Neutrophil (primary cell): ENCODE measurements at regions not wholly inside any gene's neighbourhood (a gene's known extent, or its start where the extent isn't known, plus 50 kb on each side); places are given as distances from the start of the nearest gene placed in this dataset.
"Not testable (repeated sequence)": the region's sequence is repeated elsewhere in the genome, so short reads cannot be mapped to it uniquely, and the experiment has no call there.

Experiments
- H3K27ac ChIP-seq: fragments of 200-600 bp; sonication (generic); 2 replicates; pipeline ENCODE4 v1.5.1; 2016; ENCODE audit warnings: mild to moderate bottlenecking, moderate library complexity
- H3K27me3 ChIP-seq: fragments of 200-600 bp; sonication (generic); 2 replicates; pipeline ENCODE4 v1.6.0; 2016; ENCODE audit warnings: mild to moderate bottlenecking
- H3K36me3 ChIP-seq: fragments of 200-600 bp; sonication (generic); 2 replicates; pipeline ENCODE4 v1.5.1; 2017
- H3K4me1 ChIP-seq, 2 experiments: fragments of 200-600 bp in 1 of 2; sonication (generic) in 1 of 2; 1 replicate in 1 of 2; 2 replicates in 1 of 2; pipeline versions ENCODE4 v1.5.1 to v1.6.1; 2013 to 2016; ENCODE audit warnings: low read depth in 1 of 2, low read length in 1 of 2, mild to moderate bottlenecking in 1 of 2, moderate library complexity in 1 of 2; ENCODE audit not compliant: control insufficient read depth in 1 of 2, insufficient read depth in 1 of 2
- H3K4me3 ChIP-seq, 2 experiments: fragments of 200-600 bp in 1 of 2; sonication (generic) in 1 of 2; 1 replicate in 1 of 2; 2 replicates in 1 of 2; pipeline ENCODE4 v1.5.1; 2013 to 2016; ENCODE audit warnings: low read depth in 1 of 2, low read length in 1 of 2, mild to moderate bottlenecking in 1 of 2, moderate library complexity in 1 of 2
- H3K9me3 ChIP-seq: fragments of 200-600 bp; sonication (generic); 2 replicates; pipeline ENCODE4 v1.5.1; 2016
- CTCF ChIP-seq: fragments of 200-600 bp; sonication (generic); IDR thresholded peaks from 2 replicates; pipeline ENCODE4 v1.5.1; 2016; ENCODE audit warnings: antibody characterized with exemption

GRCh38 chr9:65449423-65449822 lies 164.4 kb upstream of the FOXD4L5 start:
- no peaks in the 10 kb centered on the region for H3K27me3 ChIP-seq
- TF ChIP-seq CTCF, result no peak
- no peak overlapping the region for H3K27ac ChIP-seq
- no peaks in the 10 kb centered on the region for H3K9me3 ChIP-seq
- no peak overlapping the region for H3K4me3 ChIP-seq
- no peaks in the 10 kb centered on the region for H3K4me1 ChIP-seq
- H3K36me3 ChIP-seq, result no peaks in the 10 kb centered on the region

GRCh38 chr9:65447146-65447545 lies 162.1 kb upstream of the FOXD4L5 start:
- H3K27me3 ChIP-seq, H3K36me3 ChIP-seq, H3K27ac ChIP-seq, H3K4me3 ChIP-seq, H3K4me1 ChIP-seq, H3K9me3 ChIP-seq: not testable (repeated sequence)

GRCh38 chr9:65445991-65446390 lies 161.0 kb upstream of the FOXD4L5 start:
- not testable (repeated sequence) for H3K4me3 ChIP-seq, H3K27ac ChIP-seq, H3K36me3 ChIP-seq, H3K27me3 ChIP-seq, H3K4me1 ChIP-seq, H3K9me3 ChIP-seq

GRCh38 chr9:65444943-65445342 lies 159.9 kb upstream of the FOXD4L5 start:
- no peak for TF ChIP-seq CTCF
- Histone ChIP-seq H3K4me3 (no peak overlapping the region), H3K4me1 (no peaks in the 10 kb centered on the region), H3K36me3 (no peaks in the 10 kb centered on the region), H3K9me3 (no peaks in the 10 kb centered on the region), H3K27ac (no peak overlapping the region), H3K27me3 (no peaks in the 10 kb centered on the region)

GRCh38 chr9:65442116-65442515 lies 157.1 kb upstream of the FOXD4L5 start:
- H3K27me3 ChIP-seq, H3K4me3 ChIP-seq, H3K4me1 ChIP-seq, H3K27ac ChIP-seq, H3K36me3 ChIP-seq, H3K9me3 ChIP-seq: not testable (repeated sequence)

- H3K4me3 ChIP-seq, H3K36me3 ChIP-seq, H3K9me3 ChIP-seq, H3K4me1 ChIP-seq, H3K27ac ChIP-seq, H3K27me3 ChIP-seq: not testable (repeated sequence)
These were observed 156.4 kb upstream of the FOXD4L5 start for GRCh38 chr9:65441324-65441920.

GRCh38 chr9:65437724-65438123 lies 152.7 kb upstream of the FOXD4L5 start:
- Histone ChIP-seq H3K4me1 (no peaks in the 10 kb centered on the region), H3K9me3 (peaks cover 2% of the 10 kb centered on the region), H3K27ac (no peak overlapping the region), H3K36me3 (no peaks in the 10 kb centered on the region), H3K27me3 (no peaks in the 10 kb centered on the region), H3K4me3 (no peak overlapping the region)
- TF ChIP-seq CTCF, result no peak

- Histone ChIP-seq H3K27ac (no peak overlapping the region), H3K4me3 (no peak overlapping the region), H3K27me3 (no peaks in the 10 kb centered on the region), H3K4me1 (no peaks in the 10 kb centered on the region), H3K36me3 (no peaks in the 10 kb centered on the region), H3K9me3 (peaks cover 11% of the 10 kb centered on the region)
- no peak for TF ChIP-seq CTCF
These were observed 150.5 kb upstream of the FOXD4L5 start for GRCh38 chr9:65435464-65435863.
